Activated CD4-positive, alpha-beta T cell treated with anti-CD3 and anti-CD28 coated beads, Interleukin-2, amount 10 ng/mL, durations not matched to agents 24 days and 14 days (primary cell): ENCODE measurements at regions not wholly inside any gene's neighbourhood (a gene's known extent, or its start where the extent isn't known, plus 50 kb on each side); places are given as distances from the start of the nearest gene placed in this dataset.
"Not testable (repeated sequence)": the region's sequence is repeated elsewhere in the genome, so short reads cannot be mapped to it uniquely, and the experiment has no call there.

Experiments
- DNase-seq: peaks from one replicate; pipeline ENCODE4 v3.0.0; 2022
- H3K27ac Mint-ChIP-seq: one replicate; pipeline ENCODE4 v1.8.0; 2022; ENCODE audit warnings: mild to moderate bottlenecking, mixed read lengths
- H3K27me3 Mint-ChIP-seq: one replicate; pipeline ENCODE4 v1.8.0; 2022; ENCODE audit warnings: mixed read lengths
- H3K36me3 Mint-ChIP-seq: one replicate; pipeline ENCODE4 v1.8.0; 2022; ENCODE audit warnings: low read depth, mild to moderate bottlenecking, mixed read lengths
- H3K4me1 Mint-ChIP-seq: one replicate; pipeline ENCODE4 v1.8.0; 2021; ENCODE audit warnings: mixed read lengths
- H3K4me3 Mint-ChIP-seq: one replicate; pipeline ENCODE4 v1.8.0; 2022; ENCODE audit warnings: mild to moderate bottlenecking, moderate library complexity, mixed read lengths
- H3K9me3 Mint-ChIP-seq: one replicate; pipeline ENCODE4 v1.8.0; 2021; ENCODE audit warnings: mixed read lengths
- intact Hi-C: fragments of 100-400 bp; cut with micrococcal nuclease; formaldehyde crosslinking; loops from one replicate; pipeline ENCODE4 v1.15.1; 2023

DNA sequence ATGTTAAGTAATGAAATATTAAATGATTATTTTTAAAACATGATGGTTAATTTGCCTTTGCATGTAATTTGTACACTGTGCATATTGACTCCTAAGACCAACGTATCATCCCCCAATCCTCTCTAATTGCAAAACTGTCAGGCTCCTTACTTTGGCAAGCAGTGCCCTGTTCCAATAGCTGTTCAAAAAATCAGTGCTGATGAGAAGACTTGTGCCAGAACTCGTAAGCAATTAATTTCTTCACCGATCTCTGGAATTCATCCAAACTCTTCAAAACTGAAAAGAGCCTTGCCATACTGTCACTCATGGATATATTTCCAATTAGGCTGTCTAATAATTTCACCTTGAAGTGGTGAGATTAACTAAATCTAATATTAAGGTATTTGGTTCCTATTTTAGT lies 493.9 kb upstream of the NDST4 start:
- no peaks in the 10 kb centered on the region for H3K4me1 Mint-ChIP-seq
- H3K4me3 Mint-ChIP-seq: no peak overlapping the region
- intact Hi-C loops: no loop called here
- DNase-seq: no peak
- no peaks in the 10 kb centered on the region for H3K9me3 Mint-ChIP-seq
- H3K27ac Mint-ChIP-seq: no peak overlapping the region
- H3K27me3 Mint-ChIP-seq: no peaks in the 10 kb centered on the region
- no peaks in the 10 kb centered on the region for H3K36me3 Mint-ChIP-seq

DNA sequence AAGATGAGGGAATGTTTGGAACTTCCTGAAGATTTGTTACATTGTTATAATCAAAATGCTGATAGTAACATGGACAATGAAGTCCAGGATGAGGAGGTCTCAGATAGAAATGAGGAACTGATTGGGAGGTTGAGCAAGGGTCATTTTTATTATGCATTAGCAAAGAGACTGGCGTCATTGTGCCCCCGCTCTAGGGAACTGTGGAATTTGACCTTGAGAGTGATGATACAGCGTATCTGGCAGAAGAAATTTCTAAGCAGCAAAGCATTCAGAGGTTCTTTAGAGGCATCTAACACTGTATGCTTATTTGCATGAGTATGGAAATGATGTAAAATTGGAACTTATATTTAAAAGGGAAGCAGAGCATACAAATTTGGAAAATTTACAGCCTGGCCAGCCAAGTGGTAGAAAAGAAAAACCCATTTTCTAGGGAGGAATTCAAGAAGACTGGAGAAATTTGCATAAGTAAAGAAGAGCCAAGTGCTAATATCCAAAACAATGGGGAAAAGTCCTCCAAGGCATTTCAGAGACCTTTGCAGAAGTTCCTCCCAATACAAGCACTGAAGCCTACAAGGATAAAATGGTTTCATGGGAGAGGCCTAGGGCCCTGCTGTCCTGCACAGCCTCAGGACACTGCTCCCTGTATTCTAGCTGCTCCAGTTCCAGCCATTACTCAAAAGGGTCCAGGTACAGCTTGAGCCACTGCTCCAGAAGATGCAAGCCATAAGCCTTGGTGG lies 483.0 kb upstream of the NDST4 start:
- H3K4me3 Mint-ChIP-seq: no peak overlapping the region
- H3K9me3 Mint-ChIP-seq: no peaks in the 10 kb centered on the region
- no peaks in the 10 kb centered on the region for H3K27me3 Mint-ChIP-seq
- no peak overlapping the region for H3K27ac Mint-ChIP-seq
- no peaks in the 10 kb centered on the region for H3K4me1 Mint-ChIP-seq
- no peaks in the 10 kb centered on the region for H3K36me3 Mint-ChIP-seq
- DNase-seq: no peak
- intact Hi-C loops: no loop called here

DNA sequence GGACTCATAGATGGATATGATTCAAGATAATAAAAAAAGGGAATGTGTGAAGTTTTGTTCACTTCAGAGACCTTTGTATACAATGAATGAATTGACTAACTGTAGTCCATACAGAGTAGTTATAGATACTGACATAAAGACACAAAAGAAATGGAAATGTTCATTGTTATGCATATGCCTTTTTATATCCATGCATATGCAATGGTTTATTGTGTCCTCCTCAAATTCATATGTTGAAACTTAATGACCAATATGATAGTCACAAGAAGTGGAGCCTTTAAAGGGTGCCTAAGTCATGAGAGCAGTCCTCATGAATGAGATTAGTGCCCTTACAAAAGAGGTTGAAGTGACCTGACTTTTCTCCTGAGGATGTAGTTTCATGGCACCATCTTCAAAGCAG lies 467.5 kb upstream of the NDST4 start:
- no peak overlapping the region for H3K4me3 Mint-ChIP-seq
- H3K36me3 Mint-ChIP-seq: no peaks in the 10 kb centered on the region
- H3K27me3 Mint-ChIP-seq: no peaks in the 10 kb centered on the region
- no peak for DNase-seq
- intact Hi-C loops: no loop called here
- no peaks in the 10 kb centered on the region for H3K9me3 Mint-ChIP-seq
- no peak overlapping the region for H3K27ac Mint-ChIP-seq
- no peaks in the 10 kb centered on the region for H3K4me1 Mint-ChIP-seq

DNA sequence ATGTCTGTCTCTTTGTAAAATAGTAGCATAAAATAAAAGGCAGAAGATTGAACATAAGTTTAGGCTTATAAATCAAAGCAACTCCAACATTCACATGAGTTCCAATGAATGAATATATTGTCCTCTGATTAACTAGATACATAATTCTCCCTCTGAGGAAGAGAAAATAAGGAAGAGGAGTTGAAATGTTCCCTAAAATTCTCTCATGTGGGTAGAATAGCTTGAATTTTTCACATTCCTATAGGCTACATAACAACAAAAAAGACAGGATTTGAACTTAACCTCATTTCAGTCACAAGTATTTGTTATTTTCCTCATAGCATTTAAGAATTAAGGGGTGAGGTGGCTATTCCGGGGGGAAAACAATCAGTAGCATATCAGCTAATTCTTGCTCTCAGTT lies 462.4 kb upstream of the NDST4 start:
- Mint-ChIP-seq H3K9me3 (peaks cover 3% of the 10 kb centered on the region), H3K4me3 (no peak overlapping the region), H3K27me3 (no peaks in the 10 kb centered on the region), H3K4me1 (no peaks in the 10 kb centered on the region), H3K36me3 (no peaks in the 10 kb centered on the region), H3K27ac (no peak overlapping the region)
- DNase-seq: no peak
- intact Hi-C loops: no loop called here

DNA sequence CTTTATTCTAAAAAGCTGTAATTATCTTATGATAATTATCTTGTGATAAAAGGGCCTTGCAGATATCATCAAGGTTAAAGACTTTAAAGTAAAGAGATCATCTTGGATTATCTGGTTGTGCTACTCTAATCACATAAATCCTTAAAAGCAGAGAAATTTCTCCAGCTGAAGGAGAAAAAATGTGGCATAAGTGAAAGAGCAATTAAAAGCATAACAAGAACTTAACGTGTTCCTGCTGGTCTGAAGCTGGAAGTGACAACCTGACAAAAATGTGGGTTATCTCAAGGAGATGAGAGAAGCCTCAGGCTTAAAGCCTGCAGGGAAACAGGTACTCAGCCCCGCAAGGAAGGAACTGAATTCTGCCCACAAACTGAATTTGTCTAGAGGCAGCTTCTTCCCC lies 449.1 kb upstream of the NDST4 start:
- H3K4me1 Mint-ChIP-seq: no peaks in the 10 kb centered on the region
- intact Hi-C loops: no loop called here
- H3K27me3 Mint-ChIP-seq: no peaks in the 10 kb centered on the region

DNA sequence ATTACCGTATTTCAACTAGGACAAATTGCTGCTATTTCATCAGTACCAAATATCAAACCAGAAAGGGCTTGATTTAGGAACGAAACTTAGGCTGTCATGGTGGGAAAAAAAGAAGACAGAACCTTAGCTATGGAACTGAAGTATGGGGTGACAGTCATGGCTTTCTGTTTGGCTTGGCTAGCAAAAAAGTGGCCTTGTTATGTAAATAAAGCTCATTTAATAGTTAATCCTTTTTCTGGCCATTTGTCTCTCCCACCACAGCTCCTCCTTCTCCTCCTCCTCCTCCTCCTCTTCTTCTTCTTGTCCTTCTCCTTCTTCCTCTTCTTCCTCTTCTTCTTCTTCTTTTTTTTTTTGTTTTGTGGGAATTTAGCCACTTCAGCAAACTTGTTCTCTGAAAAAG lies 434.7 kb upstream of the NDST4 start:
- Mint-ChIP-seq H3K27ac (no peak overlapping the region), H3K9me3 (no peaks in the 10 kb centered on the region), H3K4me1 (no peaks in the 10 kb centered on the region), H3K36me3 (no peaks in the 10 kb centered on the region), H3K4me3 (no peak overlapping the region), H3K27me3 (no peaks in the 10 kb centered on the region)
- no peak for DNase-seq
- intact Hi-C loops: no loop called here

More for the DNA sequence above, 449.1 kb upstream of the NDST4 start:
- H3K4me3 Mint-ChIP-seq: no peak overlapping the region
- no peaks in the 10 kb centered on the region for H3K36me3 Mint-ChIP-seq
- H3K9me3 Mint-ChIP-seq: no peaks in the 10 kb centered on the region
- no peak overlapping the region for H3K27ac Mint-ChIP-seq
- DNase-seq: no peak

DNA sequence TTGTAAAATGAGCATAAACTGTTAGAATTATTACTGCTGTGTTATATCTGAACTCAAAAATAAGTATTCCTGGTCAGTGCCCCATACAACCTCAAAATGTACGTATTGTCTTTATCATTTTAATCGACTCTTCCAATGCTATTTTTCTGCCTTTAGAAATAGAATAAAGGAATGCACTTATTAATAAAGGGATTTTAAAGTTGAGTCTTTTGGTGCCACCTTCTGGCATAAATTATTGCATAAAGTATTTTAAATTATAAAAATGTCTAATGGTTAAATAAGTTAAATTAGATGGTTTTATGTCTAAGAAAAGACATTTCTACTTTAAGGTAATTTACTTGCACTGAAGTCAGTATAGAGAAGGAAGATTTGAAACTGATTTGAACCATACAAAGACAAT lies 424.0 kb upstream of the NDST4 start:
- Mint-ChIP-seq H3K9me3 (no peaks in the 10 kb centered on the region), H3K4me3 (no peak overlapping the region), H3K36me3 (no peaks in the 10 kb centered on the region), H3K27ac (no peak overlapping the region), H3K27me3 (no peaks in the 10 kb centered on the region), H3K4me1 (no peaks in the 10 kb centered on the region)
- intact Hi-C loops: loop anchor here (10.0 kb wide), 1 partner anchor 303 kb away; no protein-coding TSS in a partner anchor
- no peak for DNase-seq

DNA sequence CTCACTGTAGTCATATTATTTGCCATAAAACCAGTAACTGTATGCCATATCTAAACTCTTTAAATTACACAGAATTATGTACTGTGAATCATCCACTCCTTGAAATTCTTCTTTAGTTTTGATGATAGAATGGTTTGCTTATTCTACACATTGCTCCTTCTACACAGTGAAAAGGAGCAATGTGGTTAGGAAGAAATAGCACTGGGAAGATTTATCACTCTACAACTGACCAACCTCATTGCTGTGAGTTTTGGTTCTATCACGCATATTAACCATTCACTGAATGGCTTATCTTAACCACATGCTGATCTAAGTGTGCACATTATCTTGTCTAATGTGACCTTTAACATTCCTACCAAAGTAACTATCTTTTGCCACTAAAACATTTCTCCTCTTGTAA lies 415.7 kb upstream of the NDST4 start:
- H3K27ac Mint-ChIP-seq: no peak overlapping the region
- no peak overlapping the region for H3K4me3 Mint-ChIP-seq
- no peaks in the 10 kb centered on the region for H3K27me3 Mint-ChIP-seq
- no peaks in the 10 kb centered on the region for H3K36me3 Mint-ChIP-seq
- no peak for DNase-seq
- intact Hi-C loops: no loop called here
- no peaks in the 10 kb centered on the region for H3K9me3 Mint-ChIP-seq
- no peaks in the 10 kb centered on the region for H3K4me1 Mint-ChIP-seq

DNA sequence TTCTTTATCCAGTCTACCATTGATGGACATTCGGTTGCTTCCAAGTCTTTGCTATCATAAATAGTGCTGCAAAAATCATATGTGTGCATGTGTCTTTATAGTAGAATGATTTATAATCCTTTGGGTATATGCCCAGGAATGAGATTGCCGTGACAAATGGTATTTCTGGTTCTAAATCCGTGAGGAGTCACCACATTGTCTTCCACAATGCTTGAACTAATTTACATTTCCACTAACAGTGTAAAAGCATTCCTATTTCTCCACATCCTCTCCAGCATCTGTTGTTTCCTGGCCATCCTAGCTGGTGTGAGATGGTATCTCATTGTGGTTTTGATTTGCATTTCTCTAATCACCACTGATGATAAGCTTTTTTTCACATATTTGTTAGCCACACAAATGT lies 406.1 kb upstream of the NDST4 start:
- H3K4me1 Mint-ChIP-seq, DNase-seq, intact Hi-C loops, H3K9me3 Mint-ChIP-seq, H3K27ac Mint-ChIP-seq, H3K4me3 Mint-ChIP-seq, H3K27me3 Mint-ChIP-seq, H3K36me3 Mint-ChIP-seq: not testable (repeated sequence)

DNA sequence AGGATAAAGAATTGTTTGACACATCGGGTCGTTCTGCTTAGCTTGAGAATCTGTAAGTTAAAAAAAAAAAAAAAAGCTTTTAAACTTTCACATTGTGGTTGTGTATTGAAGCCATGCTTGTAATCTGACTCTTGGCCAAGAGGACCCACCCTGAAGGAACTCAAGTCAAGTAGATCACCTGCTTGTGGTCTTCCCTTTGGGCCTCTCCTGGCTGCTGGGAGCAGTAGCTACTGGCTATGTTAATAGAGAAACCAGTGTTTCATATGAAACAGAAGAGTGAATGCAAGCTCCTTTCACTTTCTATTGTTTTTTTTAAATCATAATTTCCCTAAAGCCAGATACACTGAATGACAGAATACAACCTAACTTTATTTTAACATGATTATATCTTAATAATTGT lies 402.4 kb upstream of the NDST4 start:
- no peak overlapping the region for H3K27ac Mint-ChIP-seq
- H3K9me3 Mint-ChIP-seq: no peaks in the 10 kb centered on the region
- no peaks in the 10 kb centered on the region for H3K36me3 Mint-ChIP-seq
- no peak overlapping the region for H3K4me3 Mint-ChIP-seq
- no peaks in the 10 kb centered on the region for H3K4me1 Mint-ChIP-seq
- intact Hi-C loops: no loop called here
- H3K27me3 Mint-ChIP-seq: no peaks in the 10 kb centered on the region
- no peak for DNase-seq

DNA sequence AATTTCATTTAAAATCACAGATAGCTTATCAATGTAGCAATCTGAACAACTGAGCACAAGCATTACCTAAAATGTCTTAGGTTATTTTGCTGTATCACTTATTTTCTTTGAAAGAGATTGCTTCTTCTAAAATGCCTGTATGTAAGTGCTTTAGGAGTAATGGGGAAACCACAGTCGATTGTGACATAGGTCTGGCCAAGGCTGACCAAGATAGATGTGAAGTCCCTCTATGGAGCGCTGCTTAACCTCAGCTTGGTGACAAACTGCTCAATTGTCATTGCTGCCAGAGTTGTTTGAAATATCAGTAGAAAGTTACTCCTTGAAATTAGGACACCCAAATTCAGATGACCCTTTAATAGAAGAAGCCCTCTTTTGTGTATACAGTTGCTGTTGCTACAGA lies 401.9 kb upstream of the NDST4 start:
- H3K36me3 Mint-ChIP-seq: no peaks in the 10 kb centered on the region
- H3K27ac Mint-ChIP-seq: no peak overlapping the region
- no peaks in the 10 kb centered on the region for H3K27me3 Mint-ChIP-seq
- no peaks in the 10 kb centered on the region for H3K4me1 Mint-ChIP-seq
- no peak overlapping the region for H3K4me3 Mint-ChIP-seq
- intact Hi-C loops: no loop called here
- H3K9me3 Mint-ChIP-seq: no peaks in the 10 kb centered on the region
- no peak for DNase-seq

DNA sequence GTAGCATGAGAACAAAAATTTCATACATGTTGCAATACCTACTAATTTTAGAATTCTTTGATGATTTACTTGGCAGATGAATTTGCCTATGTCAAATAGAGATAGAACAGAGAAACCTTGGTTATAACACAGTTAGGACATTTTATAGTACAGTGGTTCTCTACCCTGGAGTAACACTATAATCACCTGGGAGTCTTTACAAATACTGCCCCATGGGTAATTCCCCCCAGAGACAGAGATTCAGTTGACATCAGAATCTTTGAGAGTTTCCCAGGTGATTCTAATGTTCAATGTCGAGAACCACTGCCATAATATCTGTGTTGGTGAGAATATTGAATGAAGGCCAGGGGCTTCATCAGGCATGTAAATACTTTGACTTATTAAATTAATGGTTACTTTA lies 401.3 kb upstream of the NDST4 start:
- Mint-ChIP-seq H3K27ac (no peak overlapping the region), H3K27me3 (no peaks in the 10 kb centered on the region), H3K4me3 (no peak overlapping the region), H3K4me1 (no peaks in the 10 kb centered on the region), H3K9me3 (no peaks in the 10 kb centered on the region), H3K36me3 (no peaks in the 10 kb centered on the region)
- intact Hi-C loops: no loop called here
- no peak for DNase-seq

DNA sequence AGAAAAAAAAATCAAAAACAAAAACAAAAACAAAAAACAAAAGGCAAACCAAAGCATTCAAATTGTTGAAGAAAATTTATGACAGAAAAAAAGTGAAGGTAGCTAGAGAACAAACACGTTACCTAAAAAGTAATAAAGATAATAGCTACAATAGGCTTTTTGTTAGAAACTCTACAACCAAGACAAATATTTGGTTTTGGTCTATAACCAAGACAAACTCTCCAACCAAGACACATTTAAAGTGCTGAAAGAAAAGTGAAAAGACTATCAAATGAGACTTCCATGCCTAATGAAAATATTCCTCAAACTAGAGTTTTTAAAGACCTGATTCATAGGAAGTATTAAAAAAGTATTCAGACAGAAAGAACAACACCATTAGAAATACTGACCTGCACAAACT lies 391.9 kb upstream of the NDST4 start:
- no peaks in the 10 kb centered on the region for H3K9me3 Mint-ChIP-seq
- no peak for DNase-seq
- H3K4me1 Mint-ChIP-seq: no peaks in the 10 kb centered on the region
- H3K36me3 Mint-ChIP-seq: no peaks in the 10 kb centered on the region
- no peak overlapping the region for H3K4me3 Mint-ChIP-seq
- no peaks in the 10 kb centered on the region for H3K27me3 Mint-ChIP-seq
- intact Hi-C loops: no loop called here
- no peak overlapping the region for H3K27ac Mint-ChIP-seq

DNA sequence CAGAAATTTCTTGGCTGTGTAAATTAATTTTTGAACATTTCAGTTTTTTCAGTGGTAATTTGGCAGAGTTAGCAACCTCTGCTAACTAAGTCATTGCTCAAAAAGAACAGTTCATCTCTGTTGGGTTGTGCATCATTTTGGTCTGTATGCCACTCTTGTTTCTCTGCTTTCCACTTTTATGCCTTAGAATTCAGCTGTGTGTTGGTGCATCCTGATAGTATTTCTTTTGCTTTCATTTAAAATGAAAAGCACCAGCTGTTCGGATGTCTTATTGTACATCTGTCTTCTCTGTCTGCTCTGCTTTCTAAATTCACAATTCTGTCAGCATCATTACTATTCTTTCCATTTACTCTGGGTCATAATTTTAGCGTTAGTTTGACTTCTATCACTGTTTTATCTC lies 388.2 kb upstream of the NDST4 start:
- H3K4me1 Mint-ChIP-seq: no peaks in the 10 kb centered on the region

DNA sequence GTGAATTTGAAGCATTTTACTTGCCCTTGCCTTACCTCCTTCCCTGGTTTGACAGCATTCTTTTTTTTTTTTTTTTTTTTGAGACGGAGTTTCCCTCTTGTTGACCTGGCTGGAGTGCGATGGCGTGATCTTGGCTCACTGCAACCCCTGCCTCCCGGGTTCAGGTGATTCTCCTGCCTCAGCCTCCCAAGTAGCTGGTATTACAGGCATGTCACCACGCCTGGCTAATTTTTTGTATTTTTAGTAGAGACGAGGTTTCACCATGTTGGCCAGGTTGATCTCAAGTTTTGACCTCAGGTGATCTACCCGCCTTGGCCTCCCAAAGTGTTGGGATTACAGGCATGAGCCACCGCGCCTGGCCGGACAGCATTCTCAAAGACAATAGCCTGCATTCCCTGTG lies 380.4 kb upstream of the NDST4 start:
- H3K36me3 Mint-ChIP-seq, H3K9me3 Mint-ChIP-seq, H3K4me3 Mint-ChIP-seq, H3K27ac Mint-ChIP-seq, H3K27me3 Mint-ChIP-seq, DNase-seq, intact Hi-C loops, H3K4me1 Mint-ChIP-seq: not testable (repeated sequence)

More for the DNA sequence above, 388.2 kb upstream of the NDST4 start:
- Mint-ChIP-seq H3K36me3 (no peaks in the 10 kb centered on the region), H3K4me3 (no peak overlapping the region), H3K27ac (no peak overlapping the region), H3K27me3 (no peaks in the 10 kb centered on the region), H3K9me3 (no peaks in the 10 kb centered on the region)
- DNase-seq: no peak
- intact Hi-C loops: no loop called here
